ENCODE measurements at regions not wholly inside any gene's neighbourhood (a gene's known extent, or its start where the extent isn't known, plus 50 kb on each side); places are given as distances from the start of the nearest gene placed in this dataset.

DNA sequence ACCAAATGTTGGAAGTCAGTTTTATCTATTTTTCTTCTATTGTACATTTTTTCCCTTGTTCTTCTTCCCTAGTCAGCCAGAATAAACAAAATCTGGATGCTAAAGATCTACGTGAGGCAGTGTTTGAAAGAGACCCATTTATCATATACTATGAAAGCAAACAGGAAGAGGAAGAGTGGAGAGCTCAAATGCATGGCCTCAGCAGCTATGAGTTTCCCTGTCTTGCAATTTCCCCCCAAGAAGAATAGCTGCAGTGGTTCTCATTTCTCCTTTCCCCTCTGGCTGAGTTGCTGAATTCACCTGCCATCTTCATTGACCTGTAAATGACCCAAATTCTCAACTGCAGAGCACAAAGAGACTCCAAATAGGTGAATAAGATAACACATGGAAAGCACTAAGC lies 347.1 kb upstream of the NRP1 start:
- peaks cover 3 to 16% (median 11%) of the 10 kb centered on the region in 7 donors for H3K9me3 Mint-ChIP-seq
- peaks cover 13 to 15% of the 10 kb centered on the region in 2 donors for H3K4me1 ChIP-seq (ENCODE audit: control insufficient read depth in 1 of 2, insufficient read depth in 2 of 2, low read length in 2 of 2)

DNA sequence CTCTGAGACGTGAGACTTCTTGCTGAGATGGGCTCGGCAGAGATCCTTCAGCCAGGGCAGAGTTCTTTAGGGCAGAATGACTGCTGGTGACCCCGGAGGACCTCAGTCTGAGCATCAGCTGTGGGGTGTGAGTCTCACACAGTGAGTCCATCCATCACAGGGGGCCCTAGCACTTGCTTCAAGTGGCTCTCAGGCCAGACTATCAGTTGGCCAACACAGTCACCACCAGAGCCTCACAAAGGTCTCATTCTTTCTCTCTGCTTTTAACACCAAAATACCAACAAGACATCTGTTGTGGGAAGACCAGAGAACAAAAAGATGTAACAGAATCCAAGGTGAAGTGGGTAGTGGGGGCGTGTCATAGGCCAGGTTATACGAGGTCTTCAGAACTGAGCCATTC lies 345.6 kb upstream of the NRP1 start:
- intact Hi-C loops (cut with micrococcal nuclease): no loop called here
- Histone ChIP-seq H3K4me3 (replicated peaks in 1 of 3; ENCODE audit: low read depth in 2 of 3, low read length in 3 of 3) (no peak overlapping the region), H4K20me1 (ENCODE audit: insufficient read depth, low read length) (no peaks in the 10 kb centered on the region), H3K9ac (ENCODE audit: insufficient read depth, low read length, poor library complexity, severe bottlenecking) (no peak overlapping the region), H3K4me1 (ENCODE audit: control insufficient read depth in 1 of 2, insufficient read depth in 2 of 2, low read length in 2 of 2) (peaks cover 13 to 15% of the 10 kb centered on the region in 2 donors), H3K27me3 (ENCODE audit: control insufficient read depth in 2 of 2, insufficient read depth in 2 of 2, low read length in 2 of 2) (peaks cover 0 to 2% of the 10 kb centered on the region in 2 donors), H3K79me2 (ENCODE audit: insufficient read depth, low read length) (no peaks in the 10 kb centered on the region), H3K36me3 (replicated peaks in 1 of 2; ENCODE audit: control insufficient read depth in 1 of 2, insufficient read depth in 2 of 2, low read length in 2 of 2) (no peaks in the 10 kb centered on the region), H3K4me2 (replicated peaks; ENCODE audit: extremely low read depth, low read length, poor library complexity, severe bottlenecking) (no peak overlapping the region), H3K9me3 (replicated peaks in 1 of 2; ENCODE audit: control insufficient read depth in 1 of 2, insufficient read depth in 1 of 2, low read length in 2 of 2) (peaks cover 0 to 4% of the 10 kb centered on the region in 2 donors), H3K27ac (ENCODE audit: low read depth in 1 of 2, low read length in 2 of 2) (no peak overlapping the region), H2AFZ (ENCODE audit: insufficient read depth, low read depth, low read length, poor library complexity, severe bottlenecking) (peak overlapping the region; percentile 1)
- no peak for DNase-seq
- TF ChIP-seq, protein P1, sequence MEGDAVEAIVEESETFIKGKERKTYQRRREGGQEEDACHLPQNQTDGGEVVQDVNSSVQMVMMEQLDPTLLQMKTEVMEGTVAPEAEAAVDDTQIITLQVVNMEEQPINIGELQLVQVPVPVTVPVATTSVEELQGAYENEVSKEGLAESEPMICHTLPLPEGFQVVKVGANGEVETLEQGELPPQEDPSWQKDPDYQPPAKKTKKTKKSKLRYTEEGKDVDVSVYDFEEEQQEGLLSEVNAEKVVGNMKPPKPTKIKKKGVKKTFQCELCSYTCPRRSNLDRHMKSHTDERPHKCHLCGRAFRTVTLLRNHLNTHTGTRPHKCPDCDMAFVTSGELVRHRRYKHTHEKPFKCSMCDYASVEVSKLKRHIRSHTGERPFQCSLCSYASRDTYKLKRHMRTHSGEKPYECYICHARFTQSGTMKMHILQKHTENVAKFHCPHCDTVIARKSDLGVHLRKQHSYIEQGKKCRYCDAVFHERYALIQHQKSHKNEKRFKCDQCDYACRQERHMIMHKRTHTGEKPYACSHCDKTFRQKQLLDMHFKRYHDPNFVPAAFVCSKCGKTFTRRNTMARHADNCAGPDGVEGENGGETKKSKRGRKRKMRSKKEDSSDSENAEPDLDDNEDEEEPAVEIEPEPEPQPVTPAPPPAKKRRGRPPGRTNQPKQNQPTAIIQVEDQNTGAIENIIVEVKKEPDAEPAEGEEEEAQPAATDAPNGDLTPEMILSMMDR (IDR thresholded peaks at IDR 0.05): no peak
- Mint-ChIP-seq H3K4me3 (no peak overlapping the region), H3K36me3 (peaks cover 0 to 2% of the 10 kb centered on the region in 2 donors), H3K9me3 (peaks cover 3 to 15% (median 9%) of the 10 kb centered on the region in 7 donors), H3K27ac (peak overlapping the region in 1 of 7 donors; percentile 58), H3K4me1 (peaks cover 17% of the 10 kb centered on the region), H3K27me3 (ENCODE audit: low read depth in 3 of 3) (peaks cover 0 to 1% (median 1%) of the 10 kb centered on the region in 3 donors)
- 100% methylated on average over 1 of the region's 5 CpGs for WGBS (ENCODE audit: insufficient coverage)

More for the DNA sequence above, 347.1 kb upstream of the NRP1 start:
- peaks cover 0 to 2% (median 1%) of the 10 kb centered on the region in 3 donors for H3K27me3 Mint-ChIP-seq (ENCODE audit: low read depth in 3 of 3)
- no peak overlapping the region for H3K9ac ChIP-seq (ENCODE audit: insufficient read depth, low read length, poor library complexity, severe bottlenecking)
- peak overlapping the region; percentile 7 for H3K4me2 ChIP-seq (replicated peaks; ENCODE audit: extremely low read depth, low read length, poor library complexity, severe bottlenecking)
- intact Hi-C loops (cut with micrococcal nuclease): no loop called here
- TF ChIP-seq, protein P1 (IDR thresholded peaks at IDR 0.05): no peak
- H4K20me1 ChIP-seq (ENCODE audit: insufficient read depth, low read length): no peaks in the 10 kb centered on the region
- H3K36me3 Mint-ChIP-seq: peaks cover 0 to 2% of the 10 kb centered on the region in 2 donors
- H3K4me1 Mint-ChIP-seq: peaks cover 15% of the 10 kb centered on the region
- H3K27ac Mint-ChIP-seq: peak overlapping the region in 1 of 7 donors; percentile 42
- no peak overlapping the region for H3K4me3 Mint-ChIP-seq
- peak overlapping the region in 1 of 3 experiments; percentile 29 for H3K4me3 ChIP-seq (replicated peaks in 1 of 3; ENCODE audit: low read depth in 2 of 3, low read length in 3 of 3)
- peaks cover 0 to 2% of the 10 kb centered on the region in 2 donors for H3K27me3 ChIP-seq (ENCODE audit: control insufficient read depth in 2 of 2, insufficient read depth in 2 of 2, low read length in 2 of 2)
- peak in 1 of 3 donors; percentile 15 for DNase-seq
- H3K36me3 ChIP-seq (replicated peaks in 1 of 2; ENCODE audit: control insufficient read depth in 1 of 2, insufficient read depth in 2 of 2, low read length in 2 of 2): no peaks in the 10 kb centered on the region
- H3K27ac ChIP-seq (ENCODE audit: low read depth in 1 of 2, low read length in 2 of 2): peak overlapping the region in 1 of 2 donors; percentile 38
- peak overlapping the region; percentile 25 for H2AFZ ChIP-seq (ENCODE audit: insufficient read depth, low read depth, low read length, poor library complexity, severe bottlenecking)
- peaks cover 0 to 4% of the 10 kb centered on the region in 2 donors for H3K9me3 ChIP-seq (replicated peaks in 1 of 2; ENCODE audit: control insufficient read depth in 1 of 2, insufficient read depth in 1 of 2, low read length in 2 of 2)
- no CpG with 5 or more reads among the region's 1 CpG for WGBS (ENCODE audit: insufficient coverage)
- no peaks in the 10 kb centered on the region for H3K79me2 ChIP-seq (ENCODE audit: insufficient read depth, low read length)

Data from CD14-positive monocyte (primary cell).